LHCN-M2 (cell line): ENCODE measurements at regions not wholly inside any gene's neighbourhood (a gene's known extent, or its start where the extent isn't known, plus 50 kb on each side); places are given as distances from the start of the nearest gene placed in this dataset.
A peak's percentile ranks its signal among the peaks of the same experiment; 100 is the strongest.

Experiments
- DNase-seq: peaks from one replicate; pipeline ENCODE4 v3.0.0-alpha.2; 2012; ENCODE audit warnings: low read depth

GRCh38 chr11:111095327-111095726 is 150.2 kb upstream of the POU2AF2 start:
- no peak for DNase-seq

GRCh38 chr11:111093061-111093460 is 152.5 kb upstream of the POU2AF2 start:
- DNase-seq: no peak

GRCh38 chr11:111091321-111091938 is 154.1 kb upstream of the POU2AF2 start:
- peak; percentile 45 for DNase-seq

GRCh38 chr11:111089759-111090158 is 155.8 kb upstream of the POU2AF2 start:
- no peak for DNase-seq

- no peak for DNase-seq
Observed at GRCh38 chr11:111088847-111089355, 156.6 kb upstream of the POU2AF2 start.

GRCh38 chr11:111086058-111086457 is 159.5 kb upstream of the POU2AF2 start:
- DNase-seq: peak; percentile 86

GRCh38 chr11:111082664-111083063 is 162.9 kb upstream of the POU2AF2 start:
- no peak for DNase-seq

- DNase-seq: no peak
Observed at GRCh38 chr11:111081021-111081511, 164.5 kb upstream of the POU2AF2 start.

GRCh38 chr11:111077530-111078322 is 167.8 kb upstream of the POU2AF2 start:
- no peak for DNase-seq

GRCh38 chr11:111069066-111069465 is 176.5 kb upstream of the POU2AF2 start:
- DNase-seq: peak; percentile 54

- DNase-seq: no peak
Observed at GRCh38 chr11:111067994-111068393, 177.5 kb upstream of the POU2AF2 start.

GRCh38 chr11:111066846-111067245 is 178.7 kb upstream of the POU2AF2 start:
- DNase-seq: no peak

GRCh38 chr11:111063726-111064517 is 181.6 kb upstream of the POU2AF2 start:
- peak; percentile 87 for DNase-seq

- DNase-seq: no peak
Observed at GRCh38 chr11:111062420-111062819, 183.1 kb upstream of the POU2AF2 start.

- DNase-seq: peak; percentile 84
Observed at GRCh38 chr11:111059726-111060125, 185.8 kb upstream of the POU2AF2 start.

- DNase-seq: no peak
Observed at GRCh38 chr11:111049131-111049530, 196.4 kb upstream of the POU2AF2 start.

- peak; percentile 21 for DNase-seq
Observed at GRCh38 chr11:111047374-111047773, 198.2 kb upstream of the POU2AF2 start.

- no peak for DNase-seq
Observed at GRCh38 chr11:111046291-111046690, 199.2 kb upstream of the POU2AF2 start.

GRCh38 chr11:111045874-111046273 is 199.7 kb upstream of the POU2AF2 start:
- DNase-seq: no peak

- no peak for DNase-seq
Observed at GRCh38 chr11:111045407-111045803, 200.1 kb upstream of the POU2AF2 start.

- DNase-seq: no peak
Observed at GRCh38 chr11:111044751-111045406, 200.6 kb upstream of the POU2AF2 start.
